NCI-H345 treated with DMSO at 0.1 percent for 48 hours (cell line): ENCODE measurements at regions not wholly inside any gene's neighbourhood (a gene's known extent, or its start where the extent isn't known, plus 50 kb on each side); places are given as distances from the start of the nearest gene placed in this dataset.
"Not testable (repeated sequence)": the region's sequence is repeated elsewhere in the genome, so short reads cannot be mapped to it uniquely, and the experiment has no call there.

Experiments used
- DNase-seq: peaks from one replicate; lab custom pipeline; 2025; ENCODE audit not compliant: unreplicated experiment; lab: John Stamatoyannopoulos, UW

DNA sequence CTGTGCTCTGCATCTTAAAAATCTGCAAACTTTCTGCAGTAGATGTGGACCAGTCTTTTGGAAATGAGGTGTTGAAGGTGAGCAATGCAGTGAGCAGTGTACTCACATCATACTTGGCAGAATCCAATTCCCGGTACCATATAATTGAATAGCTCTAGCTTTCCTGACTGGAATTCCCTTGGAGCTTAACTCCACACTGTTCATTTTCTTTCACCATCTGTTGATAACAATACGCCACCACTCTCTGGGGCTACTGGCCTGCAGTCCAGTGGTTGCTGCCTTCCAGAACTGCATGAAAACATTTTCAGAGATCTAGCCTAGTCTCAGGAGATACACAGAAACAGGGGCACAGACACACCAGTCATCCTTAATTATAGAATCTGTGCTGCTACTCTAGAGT is 820.0 kb upstream of the NXPH2 start:
- no peak for DNase-seq

DNA sequence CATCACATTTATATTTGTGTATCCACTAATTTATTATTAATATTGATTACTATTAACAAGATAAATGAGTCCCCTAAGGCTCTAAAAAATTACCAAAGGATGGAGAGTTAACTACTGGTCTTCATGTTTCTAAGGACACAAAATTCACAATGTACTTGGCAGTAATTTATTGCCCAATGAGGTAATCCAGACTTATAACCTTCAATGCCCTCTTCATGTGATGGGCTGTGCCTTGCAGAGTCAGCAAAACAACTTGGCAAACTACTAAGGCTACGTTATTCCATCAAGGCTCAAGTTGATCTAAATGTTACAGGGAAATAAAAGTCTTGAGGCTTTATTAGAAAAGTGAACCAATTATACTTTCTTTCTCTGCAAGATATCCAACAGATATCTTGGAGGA is 804.9 kb upstream of the NXPH2 start:
- no peak for DNase-seq

DNA sequence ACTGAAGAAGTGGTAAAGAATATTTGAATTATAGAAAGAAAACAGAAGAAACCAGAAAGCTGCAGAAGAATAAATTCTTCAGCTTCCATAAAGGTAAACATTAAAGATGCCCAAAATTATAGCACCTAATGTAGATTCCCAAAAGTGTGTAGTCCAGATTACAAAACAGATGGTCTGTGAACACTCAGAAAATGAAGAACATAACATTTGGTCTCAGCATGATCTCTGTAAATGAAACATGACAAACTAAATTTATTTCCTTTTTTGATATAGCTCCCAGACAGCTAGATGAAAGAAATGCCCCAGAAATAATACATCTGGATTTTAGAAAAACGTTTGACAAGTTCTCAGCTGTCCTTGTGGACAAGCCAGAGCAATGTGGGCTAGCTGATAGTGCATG is 794.2 kb upstream of the NXPH2 start:
- DNase-seq, result no peak

DNA sequence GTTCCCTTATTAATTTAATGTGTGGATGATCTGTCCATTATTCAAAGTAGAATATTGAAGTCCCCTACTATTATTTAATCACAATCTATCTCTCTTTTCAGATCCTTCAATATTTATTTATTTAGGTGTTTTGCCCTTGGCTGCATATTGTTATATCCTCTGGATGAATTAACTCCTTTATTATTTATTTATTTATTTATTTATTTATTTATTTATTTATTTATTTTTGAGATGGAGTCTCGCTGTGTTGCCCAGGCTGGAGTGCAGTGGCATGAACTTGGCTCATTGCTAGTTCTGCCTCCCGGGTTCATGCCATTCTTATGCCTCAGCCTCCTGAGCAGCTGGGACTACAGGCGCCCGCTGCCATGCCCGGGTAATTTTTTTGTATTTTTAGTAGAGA is 776.6 kb upstream of the NXPH2 start:
- no peak for DNase-seq

DNA sequence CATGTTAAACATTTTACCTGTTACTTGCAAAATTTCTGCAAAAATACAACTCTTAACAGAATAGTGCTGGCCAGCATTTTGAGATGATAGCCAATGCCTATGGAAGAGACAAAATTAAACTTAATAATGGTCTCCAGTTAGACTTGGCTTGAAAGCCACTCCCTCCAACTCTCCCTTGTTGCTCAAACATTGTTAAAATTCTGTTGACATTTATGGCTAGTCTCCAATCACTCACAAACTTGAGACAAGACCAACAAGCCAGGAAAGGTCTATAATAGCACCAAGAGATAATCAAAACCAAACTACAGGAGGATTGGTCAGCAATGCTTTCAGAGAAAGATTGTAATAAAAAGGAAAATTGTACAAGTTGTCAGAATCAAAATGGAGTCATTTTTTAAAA is 770.7 kb upstream of the NXPH2 start:
- no peak for DNase-seq

DNA sequence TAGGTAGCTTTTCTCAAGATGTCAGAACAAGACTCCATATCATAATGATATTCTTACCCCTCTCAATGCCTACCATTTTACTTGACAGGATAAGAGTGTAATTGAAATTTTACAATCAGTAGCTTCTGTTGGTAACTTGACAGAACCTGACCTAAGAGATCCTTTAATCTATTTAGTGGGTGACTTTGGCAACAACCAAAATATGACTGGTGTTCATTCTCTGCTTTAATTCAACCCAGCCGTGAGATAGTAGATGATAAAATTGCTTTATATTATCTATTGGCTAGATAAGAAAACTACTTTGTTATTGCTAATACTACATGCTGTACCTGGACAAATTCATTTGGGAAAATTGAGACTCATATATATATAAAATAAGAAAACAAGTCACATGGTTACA is 770.2 kb upstream of the NXPH2 start:
- no peak for DNase-seq

DNA sequence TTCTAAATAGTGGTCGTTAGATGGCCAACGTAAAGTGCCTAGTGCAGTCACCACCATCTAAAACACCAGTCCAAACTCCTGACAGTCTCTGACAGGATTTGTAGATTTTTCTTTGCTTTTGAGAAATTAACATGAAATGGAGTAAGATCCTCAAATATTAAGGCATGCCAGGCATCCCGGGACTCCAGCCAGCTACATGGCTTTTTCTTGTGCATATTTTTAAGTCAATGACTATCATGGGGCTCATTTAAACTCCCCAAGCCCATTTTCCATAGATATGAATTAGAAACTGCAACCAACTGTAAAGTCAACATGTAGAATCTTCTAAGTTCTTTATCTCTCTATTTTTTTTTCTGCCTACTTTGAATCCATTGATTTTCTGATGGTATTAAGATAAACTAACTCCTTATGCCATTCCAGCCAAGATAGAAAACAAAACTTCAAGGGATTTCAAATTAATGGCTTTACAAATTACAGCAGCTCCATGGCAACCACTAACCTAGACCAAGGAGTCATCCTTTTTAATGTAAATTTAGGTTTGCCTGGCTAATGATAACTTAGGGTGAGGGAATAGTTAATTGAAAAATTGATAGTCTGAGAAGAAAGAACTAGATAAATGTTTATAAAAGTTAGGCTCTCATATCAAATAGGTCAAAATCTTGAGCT is 764.1 kb upstream of the NXPH2 start:
- no peak for DNase-seq

DNA sequence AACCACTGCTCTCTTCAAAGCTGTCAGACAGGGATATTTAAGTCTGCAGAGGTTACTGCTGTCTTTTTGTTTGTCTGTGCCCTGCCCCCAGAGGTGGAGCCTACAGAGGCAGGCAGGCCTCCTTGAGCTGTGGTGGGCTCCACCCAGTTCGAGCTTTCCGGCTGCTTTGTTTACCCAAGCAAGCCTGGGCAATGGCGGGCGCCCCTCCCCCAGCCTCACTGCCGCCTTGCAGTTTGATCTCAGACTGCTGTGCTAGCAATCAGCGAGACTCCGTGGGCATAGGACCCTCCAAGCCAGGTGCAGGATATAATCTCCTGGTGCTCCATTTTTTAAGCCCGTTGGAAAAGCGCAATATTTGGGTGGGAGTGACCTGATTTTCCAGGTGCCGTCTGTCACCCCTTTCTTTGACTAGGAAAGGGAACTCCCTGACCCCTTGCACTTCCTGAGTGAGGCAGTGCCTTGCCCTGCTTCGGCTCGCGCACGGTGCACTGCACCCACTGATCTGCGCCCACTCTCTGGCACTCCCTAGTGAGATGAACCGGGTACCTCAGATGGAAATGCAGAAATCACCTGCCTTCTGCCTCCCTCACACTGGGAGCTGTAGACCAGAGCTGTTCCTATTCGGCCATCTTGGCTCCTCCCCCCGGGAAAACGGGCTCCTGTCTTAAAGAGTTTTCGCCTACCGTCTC is 758.3 kb upstream of the NXPH2 start:
- not testable (repeated sequence) for DNase-seq

DNA sequence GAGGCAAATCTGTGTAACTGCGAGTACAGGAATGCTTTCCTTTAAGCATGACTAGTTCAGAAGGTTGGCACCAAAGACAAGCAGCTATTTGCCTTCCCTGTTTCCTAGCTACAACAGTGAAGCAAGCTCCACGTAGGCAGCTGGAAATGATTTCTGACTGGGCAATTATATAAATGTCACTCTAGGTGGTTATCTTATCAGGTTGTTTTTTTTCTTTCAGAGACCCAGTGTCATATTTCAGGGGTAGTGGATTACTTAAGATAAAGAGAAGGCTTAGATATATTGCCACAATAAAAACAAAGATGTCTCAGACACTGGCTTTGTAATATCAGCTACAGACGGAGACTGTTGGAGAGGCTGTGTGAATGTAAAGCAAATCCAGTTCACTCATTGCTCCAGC is 748.9 kb upstream of the NXPH2 start:
- no peak for DNase-seq

DNA sequence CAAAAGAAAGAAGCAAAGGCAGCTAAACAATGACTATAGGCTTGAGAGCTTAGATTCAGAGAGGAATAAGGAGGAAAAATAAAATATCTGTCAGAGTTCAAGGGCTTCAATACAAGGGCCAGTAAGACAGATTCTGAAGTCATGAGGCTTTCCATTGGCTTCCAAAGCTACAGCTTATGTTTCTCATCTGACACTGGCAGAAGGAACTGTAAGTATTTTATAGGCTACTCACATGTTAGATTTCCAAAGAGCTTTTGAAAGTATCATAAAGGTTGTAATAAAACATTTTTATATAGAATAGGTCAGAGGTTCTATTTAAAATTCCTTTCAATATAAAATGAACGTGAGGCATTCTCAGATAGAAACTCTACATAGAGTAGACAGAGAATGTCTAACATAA is 746.6 kb upstream of the NXPH2 start:
- no peak for DNase-seq

DNA sequence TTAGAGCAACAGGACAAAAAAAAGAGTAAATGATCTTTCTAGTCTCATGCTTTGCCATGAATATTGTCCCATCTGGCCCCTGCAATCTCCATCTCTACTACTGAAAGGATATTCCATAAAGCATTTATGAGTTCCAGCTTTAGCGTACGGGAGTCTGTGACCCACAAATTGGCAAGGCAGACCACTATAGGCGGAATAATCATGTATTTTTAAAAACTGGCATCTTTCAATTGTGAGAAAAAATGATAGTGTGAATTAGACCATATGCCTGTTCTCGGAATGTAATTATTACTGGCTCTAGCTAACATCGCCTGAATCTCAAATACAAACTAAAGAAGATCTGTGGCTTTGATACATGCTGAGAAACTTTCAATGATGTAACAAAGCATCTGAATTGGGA is 738.1 kb upstream of the NXPH2 start:
- DNase-seq, result no peak

DNA sequence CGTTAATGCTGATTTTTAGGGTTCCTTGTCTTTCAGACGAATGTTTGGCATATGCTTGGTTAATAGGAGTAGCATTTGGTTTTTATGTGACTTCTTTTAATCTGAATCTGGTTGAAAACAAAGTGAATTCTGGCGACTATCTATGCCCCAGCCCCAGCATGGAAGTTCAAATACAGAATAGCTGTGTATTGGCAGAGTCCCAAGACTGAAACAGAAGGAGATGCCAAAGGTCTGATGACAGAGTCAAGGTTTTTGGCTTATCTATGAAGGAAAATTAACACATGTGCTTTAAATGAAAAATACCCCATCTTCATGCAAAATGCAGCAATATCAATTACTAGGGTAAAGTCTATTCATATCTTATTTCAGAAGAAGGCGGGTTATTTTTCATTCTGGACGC is 734.8 kb upstream of the NXPH2 start:
- DNase-seq, result no peak

DNA sequence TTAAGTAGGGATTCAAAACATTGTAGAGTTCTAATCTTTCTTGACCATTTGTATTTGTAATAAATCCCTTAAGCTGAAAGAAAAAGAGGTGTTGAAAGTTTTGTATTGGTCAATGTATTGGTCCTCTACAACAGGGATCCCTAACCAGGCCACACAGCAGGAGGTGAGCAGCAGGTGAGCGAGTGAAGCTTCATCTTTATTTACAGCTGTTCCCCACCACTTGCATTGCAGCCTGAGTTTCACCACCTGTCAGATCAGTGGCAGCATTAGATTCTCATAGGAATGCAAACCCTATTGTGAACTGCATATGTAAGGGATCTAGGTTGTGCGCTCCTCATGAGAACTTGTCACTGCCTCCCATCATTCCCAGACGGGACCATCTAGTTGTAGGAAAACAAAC is 715.7 kb upstream of the NXPH2 start:
- DNase-seq, result no peak

DNA sequence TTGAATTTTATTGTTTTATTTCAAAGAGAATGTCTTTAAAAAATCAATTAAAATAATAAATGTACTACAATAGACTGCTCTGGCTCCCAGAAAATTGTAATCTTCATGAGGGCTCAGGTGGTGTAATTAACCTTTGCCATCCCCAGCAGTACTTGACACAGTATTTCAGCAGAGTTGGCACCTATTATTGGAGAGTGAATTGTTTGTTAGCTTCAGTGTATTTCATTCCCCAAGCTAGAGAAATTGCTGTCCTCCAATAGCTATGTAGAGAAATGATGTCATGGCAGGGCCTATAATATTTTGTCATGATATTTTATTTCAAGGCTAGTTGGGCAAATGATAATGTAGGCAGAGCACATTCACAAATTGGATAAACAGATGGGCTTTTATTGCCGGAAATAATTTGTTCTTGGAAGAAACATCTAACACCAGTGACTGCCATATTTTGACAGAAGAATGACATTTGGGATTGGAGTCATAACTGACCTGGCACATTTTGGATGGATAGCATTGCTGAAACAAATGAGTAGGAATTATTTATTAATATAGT is 712.0 kb upstream of the NXPH2 start:
- DNase-seq, result no peak

DNA sequence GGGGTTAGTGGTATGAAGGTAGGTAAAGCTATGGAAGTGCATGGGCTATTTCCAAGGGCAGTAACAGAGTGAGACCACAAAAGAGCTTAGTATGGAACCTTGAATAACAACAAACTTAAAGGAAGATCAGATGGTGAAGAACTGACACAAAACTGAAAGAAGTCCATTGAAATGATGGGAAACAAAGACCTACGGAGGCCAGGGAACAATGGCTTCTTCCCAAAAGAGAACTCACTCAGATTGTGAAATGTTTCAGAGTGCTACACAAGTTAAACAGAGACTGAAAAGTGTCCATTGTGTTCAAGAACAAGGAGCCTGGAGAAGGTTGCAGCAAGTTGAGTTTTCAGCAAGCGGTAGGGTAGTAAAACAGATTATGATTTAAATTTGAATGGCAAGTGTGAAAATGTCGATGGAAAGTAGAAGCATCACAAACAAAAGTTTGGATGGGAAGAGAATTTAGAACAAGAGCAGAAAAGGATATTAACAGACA is 700.0 kb upstream of the NXPH2 start:
- DNase-seq, result no peak

DNA sequence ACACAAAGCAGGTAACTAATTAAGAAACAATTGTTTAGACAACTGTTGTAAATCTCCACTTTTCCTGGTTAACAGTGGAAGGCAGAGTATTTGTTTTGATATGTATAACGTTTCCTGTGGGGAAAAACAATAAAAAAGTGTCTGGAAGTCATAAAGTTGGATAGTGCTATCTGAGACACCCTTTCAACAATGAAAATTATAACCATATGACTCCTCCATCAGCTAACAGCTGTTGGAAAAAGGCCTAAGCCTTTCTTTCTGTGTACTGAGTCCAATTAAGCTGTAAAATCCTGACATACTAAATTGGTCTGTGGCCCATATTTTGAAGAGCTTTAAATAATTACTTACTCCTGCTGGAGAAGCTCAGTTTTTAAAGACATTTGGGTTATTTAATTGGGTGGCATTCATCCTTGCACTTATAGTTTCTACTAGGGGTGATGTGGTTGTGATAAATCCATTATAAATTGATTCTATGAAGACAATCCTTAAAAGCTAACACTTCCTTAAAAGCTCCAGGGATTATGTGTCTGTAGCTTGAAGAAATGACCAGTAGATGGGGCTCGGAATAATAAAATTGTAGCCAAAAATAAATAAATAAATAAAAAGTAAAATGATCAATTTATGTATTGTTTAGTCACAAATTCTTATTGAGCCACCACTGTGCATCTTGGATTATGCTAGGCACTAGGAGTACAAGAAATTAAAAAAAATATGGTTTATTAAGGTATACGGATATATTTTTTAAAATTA is 698.1 kb upstream of the NXPH2 start:
- DNase-seq, result no peak

DNA sequence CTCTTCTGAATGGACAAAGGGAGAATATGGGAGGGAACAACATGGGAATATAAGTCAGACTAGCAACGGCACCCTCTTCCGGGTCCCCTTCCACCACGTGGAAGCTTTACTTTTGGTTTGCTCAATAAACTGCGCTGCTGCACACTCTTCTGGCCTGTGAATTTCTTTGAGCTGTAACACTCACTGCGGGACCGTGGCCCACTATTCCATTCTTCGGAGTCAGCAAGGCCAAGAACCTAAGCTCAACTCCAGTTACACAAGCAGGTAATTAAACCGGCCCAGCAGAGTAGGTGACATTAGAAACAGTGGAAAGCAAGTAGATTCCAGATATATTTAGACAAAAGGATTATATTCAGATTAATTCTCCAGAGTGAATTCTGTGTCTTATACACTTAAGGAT is 697.4 kb upstream of the NXPH2 start:
- no peak for DNase-seq

DNA sequence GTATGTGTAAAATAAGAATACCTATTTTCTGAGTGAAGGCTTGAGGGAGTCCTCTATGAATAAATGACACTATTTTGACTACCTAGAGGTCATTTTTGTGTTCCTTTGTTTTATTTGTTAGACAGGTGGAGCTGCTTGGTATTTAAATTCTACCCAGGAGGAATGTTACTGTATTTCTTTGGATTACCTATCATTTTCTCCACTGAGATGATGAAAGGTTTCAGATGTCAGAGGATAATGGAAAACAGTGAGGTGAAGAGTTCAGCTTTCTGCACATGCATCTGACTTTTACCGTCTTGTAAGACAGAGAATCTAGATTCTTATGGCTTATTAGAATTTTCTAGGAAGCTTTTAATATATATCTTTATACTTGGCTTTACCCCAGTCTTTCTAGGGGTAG is 689.8 kb upstream of the NXPH2 start:
- DNase-seq, result no peak

DNA sequence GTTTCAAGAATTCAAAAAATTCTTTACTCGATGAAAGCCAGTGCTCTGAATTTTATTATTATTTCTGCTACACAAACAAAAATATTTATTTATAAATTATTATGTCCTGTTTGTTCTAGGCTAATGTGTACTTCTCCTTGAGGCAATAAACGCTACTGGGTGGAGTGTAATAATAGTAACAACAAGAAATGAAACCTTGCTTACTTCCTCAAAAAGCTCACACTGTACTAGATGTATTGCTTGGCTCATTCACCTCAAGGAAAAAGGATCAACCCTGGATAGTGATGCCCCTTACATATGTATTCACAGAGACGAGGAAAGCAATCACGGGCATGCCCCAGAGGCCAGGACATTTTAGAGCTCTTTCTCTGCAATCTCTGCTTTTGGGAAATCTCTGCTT is 685.6 kb upstream of the NXPH2 start:
- DNase-seq, result no peak

DNA sequence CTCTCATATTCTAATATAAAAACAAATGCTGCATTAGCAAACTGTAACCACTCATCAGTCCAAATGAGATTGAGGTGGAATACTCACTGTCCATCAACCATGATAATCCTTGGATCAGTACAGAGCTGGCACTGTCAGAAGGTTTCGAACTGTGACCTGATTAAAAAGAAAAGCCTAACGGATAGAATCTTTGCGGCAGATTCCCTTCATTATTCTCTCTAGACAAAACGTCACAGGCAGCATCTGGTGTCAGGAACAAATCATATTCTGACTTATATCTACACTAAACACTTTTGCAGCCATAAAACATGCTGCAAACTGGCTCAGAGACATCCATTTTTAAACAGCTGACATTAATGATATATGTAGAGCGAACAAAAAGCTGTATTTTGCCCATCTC is 677.7 kb upstream of the NXPH2 start:
- DNase-seq, result no peak

DNA sequence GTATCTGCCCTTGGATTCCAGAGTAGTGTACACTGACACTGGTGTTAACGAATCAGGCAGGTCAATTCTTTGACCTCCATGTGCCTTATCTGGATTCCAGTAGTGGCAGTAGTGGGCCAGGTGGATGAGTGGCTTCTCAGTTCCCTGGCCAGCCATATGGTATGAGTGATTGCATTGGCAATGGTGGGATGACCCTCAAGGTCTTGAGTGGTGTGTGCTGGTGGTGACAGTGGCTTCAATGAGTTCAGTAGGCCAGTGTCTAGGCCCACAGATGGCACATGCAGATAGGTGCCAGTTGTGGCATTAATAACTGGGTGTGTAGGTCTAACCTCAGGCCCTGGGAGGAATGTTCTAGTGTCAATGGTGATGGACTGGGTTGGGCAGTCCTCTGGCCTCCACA is 674.1 kb upstream of the NXPH2 start:
- DNase-seq, result no peak

DNA sequence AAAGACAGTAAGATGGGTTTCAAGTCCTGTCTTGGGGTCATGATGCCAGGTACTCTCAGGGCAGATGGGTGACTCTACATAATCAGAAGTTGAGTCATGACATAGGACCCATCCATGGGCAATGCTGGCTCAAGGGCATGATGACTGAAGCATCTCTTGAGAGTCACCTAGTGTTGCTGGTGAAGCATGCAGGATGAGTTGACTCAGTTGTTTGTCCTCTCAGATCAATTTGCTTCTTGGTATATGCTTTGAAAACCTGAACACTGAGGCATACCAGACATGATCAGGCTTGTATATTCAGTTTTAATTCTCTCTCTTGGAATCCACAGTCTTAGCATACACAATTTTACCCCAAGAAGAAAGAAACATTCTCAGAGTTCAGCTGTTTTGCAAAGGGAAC is 658.9 kb upstream of the NXPH2 start:
- DNase-seq, result no peak
